Transverse colon (tissue), 3 donors: ENCODE measurements at regions not wholly inside any gene's neighbourhood (a gene's known extent, or its start where the extent isn't known, plus 50 kb on each side); places are given as distances from the start of the nearest gene placed in this dataset.

Experiments used
- EP300 ChIP-seq: sonication (generic); formaldehyde crosslinking; IDR thresholded peaks from one replicate; pipeline ENCODE4 v1.6.1; 2017; ENCODE audit warnings: antibody characterized with exemption, low read depth
- POLR2A ChIP-seq: fragments of 450-650 bp; IDR thresholded peaks from one replicate; pipeline ENCODE4 v1.6.1; 2016; ENCODE audit warnings: antibody characterized with exemption, mild to moderate bottlenecking, moderate library complexity
- TF ChIP-seq, protein P1 (sequence below), 5 experiments: fragments of 200-600 bp in 3 of 5; fragments of 450-650 bp in 2 of 5; sonication (generic) in 3 of 5; IDR thresholded peaks; 1 replicate in 2 of 5; 2 replicates in 3 of 5; pipeline ENCODE4 v1.5.1; 2016 to 2017; ENCODE audit warnings: antibody characterized with exemption in 5 of 5, inconsistent platforms in 3 of 5, mild to moderate bottlenecking in 2 of 5, moderate library complexity in 1 of 5

DNA sequence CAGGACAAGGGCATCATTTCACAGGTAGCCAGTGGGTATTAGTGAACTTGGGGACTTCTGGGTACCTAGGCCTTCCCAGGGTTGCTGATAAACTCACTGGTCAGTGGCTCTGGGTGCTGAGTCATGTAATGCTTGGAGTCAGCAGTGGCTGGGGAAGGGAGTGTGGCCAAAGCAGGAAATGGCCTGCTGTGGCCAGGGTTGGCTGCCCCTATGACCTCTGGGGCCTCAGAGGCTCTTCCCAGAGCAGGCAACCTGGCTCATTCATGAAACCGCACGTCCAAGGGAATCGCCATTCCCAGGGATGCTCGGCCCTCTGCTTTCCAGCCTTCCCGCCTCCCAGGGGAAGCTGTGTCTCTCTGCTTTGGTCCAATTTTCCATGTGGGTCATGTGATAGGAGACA is 294.9 kb downstream of the DYSF start:
- TF ChIP-seq, protein P1, sequence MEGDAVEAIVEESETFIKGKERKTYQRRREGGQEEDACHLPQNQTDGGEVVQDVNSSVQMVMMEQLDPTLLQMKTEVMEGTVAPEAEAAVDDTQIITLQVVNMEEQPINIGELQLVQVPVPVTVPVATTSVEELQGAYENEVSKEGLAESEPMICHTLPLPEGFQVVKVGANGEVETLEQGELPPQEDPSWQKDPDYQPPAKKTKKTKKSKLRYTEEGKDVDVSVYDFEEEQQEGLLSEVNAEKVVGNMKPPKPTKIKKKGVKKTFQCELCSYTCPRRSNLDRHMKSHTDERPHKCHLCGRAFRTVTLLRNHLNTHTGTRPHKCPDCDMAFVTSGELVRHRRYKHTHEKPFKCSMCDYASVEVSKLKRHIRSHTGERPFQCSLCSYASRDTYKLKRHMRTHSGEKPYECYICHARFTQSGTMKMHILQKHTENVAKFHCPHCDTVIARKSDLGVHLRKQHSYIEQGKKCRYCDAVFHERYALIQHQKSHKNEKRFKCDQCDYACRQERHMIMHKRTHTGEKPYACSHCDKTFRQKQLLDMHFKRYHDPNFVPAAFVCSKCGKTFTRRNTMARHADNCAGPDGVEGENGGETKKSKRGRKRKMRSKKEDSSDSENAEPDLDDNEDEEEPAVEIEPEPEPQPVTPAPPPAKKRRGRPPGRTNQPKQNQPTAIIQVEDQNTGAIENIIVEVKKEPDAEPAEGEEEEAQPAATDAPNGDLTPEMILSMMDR (IDR thresholded peaks at IDR 0.05): no peak
- TF ChIP-seq EP300: no peak
- TF ChIP-seq POLR2A: no peak
